Esophagus (tissue), 2 donors: ENCODE measurements at regions not wholly inside any gene's neighbourhood (a gene's known extent, or its start where the extent isn't known, plus 50 kb on each side); places are given as distances from the start of the nearest gene placed in this dataset.
"Not testable (repeated sequence)": the region's sequence is repeated elsewhere in the genome, so short reads cannot be mapped to it uniquely, and the experiment has no call there.

Experiments
- H3K27ac ChIP-seq, 2 donors: one replicate each; pipeline ENCODE4 v1.5.1; 2013; ENCODE audit warnings: low read depth in 2 of 2, mild to moderate bottlenecking in 2 of 2, inconsistent platforms in 1 of 2, low read length in 1 of 2, moderate library complexity in 1 of 2
- H3K27me3 ChIP-seq, 2 donors: one replicate each; pipeline ENCODE4 v1.6.1; 2013; ENCODE audit warnings: low read length in 2 of 2, control low read depth in 1 of 2, mild to moderate bottlenecking in 1 of 2; ENCODE audit not compliant: insufficient read depth in 2 of 2, control insufficient read depth in 1 of 2
- H3K36me3 ChIP-seq, 2 donors: one replicate each; pipeline ENCODE4 v1.6.1; 2013; ENCODE audit warnings: low read length in 1 of 2; ENCODE audit not compliant: control insufficient read depth in 2 of 2, insufficient read depth in 2 of 2
- H3K4me1 ChIP-seq, 2 donors: one replicate each; pipeline ENCODE4 v1.6.1; 2013; ENCODE audit warnings: low read length in 1 of 2; ENCODE audit not compliant: control insufficient read depth in 2 of 2, insufficient read depth in 2 of 2
- H3K4me3 ChIP-seq, 2 donors: one replicate each; pipeline ENCODE4 v1.5.1; 2013; ENCODE audit warnings: low read length in 2 of 2, mild to moderate bottlenecking in 2 of 2, low read depth in 1 of 2, moderate library complexity in 1 of 2
- H3K9me3 ChIP-seq, 2 donors: one replicate each; pipeline ENCODE4 v1.6.1; 2013; ENCODE audit warnings: mild to moderate bottlenecking in 2 of 2, low read depth in 1 of 2, low read length in 1 of 2, moderate library complexity in 1 of 2; ENCODE audit not compliant: control insufficient read depth in 2 of 2, insufficient read depth in 1 of 2
- WGBS, 2 donors: extraction: QIAGEN DNeasy Blood & Tissue Kit; methylation state at CpG; one replicate each; pipeline ENCODE4 v1.1.7; 2013; 5-methylcytosine and 5-hydroxymethylcytosine counted together
- donor health status: healthy with polysubstance abuse.
- donor health status: Bipolar disorder and iron deficiency.

- Histone ChIP-seq H3K27ac (no peak overlapping the region), H3K27me3 (no peaks in the 10 kb centered on the region), H3K36me3 (no peaks in the 10 kb centered on the region), H3K4me1 (peaks cover 0 to 1% of the 10 kb centered on the region in 2 donors), H3K9me3 (no peaks in the 10 kb centered on the region), H3K4me3 (no peak overlapping the region)
- 78 to 85% methylated on average over 8 of the region's 8 CpGs for WGBS, 2 donors
Measured at GRCh38 chr7:131944556-131945069, 388.2 kb upstream of the PODXL start.

GRCh38 chr7:131943646-131944045, 387.2 kb upstream of the PODXL start:
- Histone ChIP-seq H3K9me3 (no peaks in the 10 kb centered on the region), H3K27ac (no peak overlapping the region), H3K27me3 (no peaks in the 10 kb centered on the region), H3K36me3 (no peaks in the 10 kb centered on the region), H3K4me3 (no peak overlapping the region), H3K4me1 (peaks cover 0 to 1% of the 10 kb centered on the region in 2 donors)
- WGBS, 2 donors: 64 to 71% methylated on average over 7 of the region's 7 CpGs

- Histone ChIP-seq H3K27ac (no peak overlapping the region), H3K4me3 (no peak overlapping the region), H3K4me1 (peaks cover 0 to 1% of the 10 kb centered on the region in 2 donors), H3K36me3 (no peaks in the 10 kb centered on the region), H3K27me3 (no peaks in the 10 kb centered on the region), H3K9me3 (no peaks in the 10 kb centered on the region)
- WGBS, 2 donors: 84 to 93% methylated on average over 4 of the region's 4 CpGs
Measured at GRCh38 chr7:131943211-131943610, 386.8 kb upstream of the PODXL start.

GRCh38 chr7:131942287-131943150, 386.1 kb upstream of the PODXL start:
- Histone ChIP-seq H3K36me3 (no peaks in the 10 kb centered on the region), H3K4me3 (no peak overlapping the region), H3K27ac (no peak overlapping the region), H3K9me3 (no peaks in the 10 kb centered on the region), H3K27me3 (no peaks in the 10 kb centered on the region), H3K4me1 (peaks cover 0 to 1% of the 10 kb centered on the region in 2 donors)
- WGBS, 2 donors: 89 to 90% methylated on average over 11 of the region's 11 CpGs

- no peaks in the 10 kb centered on the region for H3K27me3 ChIP-seq
- WGBS, 2 donors: 53 to 78% methylated on average over 1 of the region's 1 CpG
- H3K27ac ChIP-seq: no peak overlapping the region
- peaks cover 0 to 1% of the 10 kb centered on the region in 2 donors for H3K4me1 ChIP-seq
- H3K4me3 ChIP-seq: no peak overlapping the region
- H3K36me3 ChIP-seq: no peaks in the 10 kb centered on the region
- no peaks in the 10 kb centered on the region for H3K9me3 ChIP-seq
Measured at GRCh38 chr7:131941291-131941690, 384.9 kb upstream of the PODXL start.

- no peaks in the 10 kb centered on the region for H3K9me3 ChIP-seq
- H3K4me3 ChIP-seq: no peak overlapping the region
- WGBS, 2 donors: 77 to 79% methylated on average over 4 of the region's 4 CpGs
- peaks cover 0 to 1% of the 10 kb centered on the region in 2 donors for H3K4me1 ChIP-seq
- H3K27ac ChIP-seq: no peak overlapping the region
- H3K36me3 ChIP-seq: no peaks in the 10 kb centered on the region
- H3K27me3 ChIP-seq: no peaks in the 10 kb centered on the region
Measured at GRCh38 chr7:131940621-131941165, 384.3 kb upstream of the PODXL start.

GRCh38 chr7:131938788-131939187, 382.4 kb upstream of the PODXL start:
- H3K9me3 ChIP-seq, H3K4me3 ChIP-seq, H3K4me1 ChIP-seq, H3K36me3 ChIP-seq, H3K27ac ChIP-seq, H3K27me3 ChIP-seq: not testable (repeated sequence)
- WGBS, 2 donors: 79 to 89% methylated on average over 3 of the region's 3 CpGs

- Histone ChIP-seq H3K9me3 (no peaks in the 10 kb centered on the region), H3K27me3 (no peaks in the 10 kb centered on the region), H3K4me3 (no peak overlapping the region), H3K27ac (no peak overlapping the region), H3K4me1 (no peaks in the 10 kb centered on the region), H3K36me3 (no peaks in the 10 kb centered on the region)
- 64 to 66% methylated on average over 2 of the region's 2 CpGs for WGBS, 2 donors
Measured at GRCh38 chr7:131937868-131938267, 381.4 kb upstream of the PODXL start.

- H3K27ac ChIP-seq: no peak overlapping the region
- no peaks in the 10 kb centered on the region for H3K4me1 ChIP-seq
- H3K27me3 ChIP-seq: no peaks in the 10 kb centered on the region
- no peaks in the 10 kb centered on the region for H3K9me3 ChIP-seq
- WGBS, 2 donors: 59 to 68% methylated on average over 3 of the region's 3 CpGs
- no peak overlapping the region for H3K4me3 ChIP-seq
- no peaks in the 10 kb centered on the region for H3K36me3 ChIP-seq
Measured at GRCh38 chr7:131935180-131935579, 378.8 kb upstream of the PODXL start.
